Stimulated activated memory B cell treated with anti-CD40 and anti-IgM and Interleukin-4, amounts not matched to agents 10 μg/mL and 1 μg/mL and 100 μg/mL, for 72 hours (primary cell): ENCODE measurements at regions not wholly inside any gene's neighbourhood (a gene's known extent, or its start where the extent isn't known, plus 50 kb on each side); places are given as distances from the start of the nearest gene placed in this dataset.

Source experiments
- ATAC-seq: fragments of 150-1000 bp; cut with Tn5 transposase; 2 replicates; pipeline ENCODE4 v1.10.0; 2021
- H3K27ac Mint-ChIP-seq: one replicate; pipeline ENCODE4 v1.8.0; 2022; ENCODE audit warnings: mild to moderate bottlenecking, mixed read lengths
- H3K27me3 Mint-ChIP-seq: one replicate; pipeline ENCODE4 v1.8.0; 2022; ENCODE audit warnings: mixed read lengths
- H3K36me3 Mint-ChIP-seq: one replicate; pipeline ENCODE4 v1.8.0; 2022; ENCODE audit warnings: mixed read lengths
- H3K4me1 Mint-ChIP-seq: one replicate; pipeline ENCODE4 v1.8.0; 2022; ENCODE audit warnings: mixed read lengths
- H3K4me3 Mint-ChIP-seq: one replicate; pipeline ENCODE4 v1.8.0; 2022; ENCODE audit warnings: mild to moderate bottlenecking, moderate library complexity, mixed read lengths
- H3K9me3 Mint-ChIP-seq: one replicate; pipeline ENCODE4 v1.8.0; 2022; ENCODE audit warnings: mixed read lengths

- no peaks in the 10 kb centered on the region for H3K27me3 Mint-ChIP-seq
- no peak for ATAC-seq
- H3K4me3 Mint-ChIP-seq: no peak overlapping the region
- no peaks in the 10 kb centered on the region for H3K4me1 Mint-ChIP-seq
- no peaks in the 10 kb centered on the region for H3K36me3 Mint-ChIP-seq
- no peak overlapping the region for H3K27ac Mint-ChIP-seq
- peaks cover 7% of the 10 kb centered on the region for H3K9me3 Mint-ChIP-seq
Measured at GRCh38 chr12:102745971-102746600, 171.0 kb downstream of the PAH start.

GRCh38 chr12:102741196-102741595 is 175.8 kb downstream of the PAH start:
- H3K4me3 Mint-ChIP-seq: no peak overlapping the region
- H3K27ac Mint-ChIP-seq: no peak overlapping the region
- no peaks in the 10 kb centered on the region for H3K27me3 Mint-ChIP-seq
- no peak for ATAC-seq
- H3K9me3 Mint-ChIP-seq: peaks cover 2% of the 10 kb centered on the region
- no peaks in the 10 kb centered on the region for H3K36me3 Mint-ChIP-seq
- H3K4me1 Mint-ChIP-seq: no peaks in the 10 kb centered on the region

GRCh38 chr12:102740141-102740955 is 176.7 kb downstream of the PAH start:
- H3K4me1 Mint-ChIP-seq: peaks cover 5% of the 10 kb centered on the region
- ATAC-seq: no peak
- no peak overlapping the region for H3K4me3 Mint-ChIP-seq
- no peaks in the 10 kb centered on the region for H3K27me3 Mint-ChIP-seq
- no peaks in the 10 kb centered on the region for H3K36me3 Mint-ChIP-seq
- H3K9me3 Mint-ChIP-seq: peaks cover 2% of the 10 kb centered on the region
- no peak overlapping the region for H3K27ac Mint-ChIP-seq

GRCh38 chr12:102736328-102736727 is 180.7 kb downstream of the PAH start:
- no peaks in the 10 kb centered on the region for H3K36me3 Mint-ChIP-seq
- ATAC-seq: no peak
- H3K27me3 Mint-ChIP-seq: no peaks in the 10 kb centered on the region
- peaks cover 2% of the 10 kb centered on the region for H3K9me3 Mint-ChIP-seq
- H3K4me3 Mint-ChIP-seq: no peak overlapping the region
- no peak overlapping the region for H3K27ac Mint-ChIP-seq
- peaks cover 10% of the 10 kb centered on the region for H3K4me1 Mint-ChIP-seq

- ATAC-seq: peak; percentile 79
- H3K36me3 Mint-ChIP-seq: no peaks in the 10 kb centered on the region
- peak overlapping the region; percentile 90 for H3K27ac Mint-ChIP-seq
- peak overlapping the region; percentile 55 for H3K4me3 Mint-ChIP-seq
- peaks cover 2% of the 10 kb centered on the region for H3K9me3 Mint-ChIP-seq
- H3K4me1 Mint-ChIP-seq: peaks cover 10% of the 10 kb centered on the region
- no peaks in the 10 kb centered on the region for H3K27me3 Mint-ChIP-seq
Measured at GRCh38 chr12:102735104-102735503, 181.9 kb downstream of the PAH start.

- H3K27ac Mint-ChIP-seq: no peak overlapping the region
Measured at GRCh38 chr12:102730996-102731395, 186.0 kb downstream of the PAH start.

GRCh38 chr12:102728506-102729242 is 188.4 kb downstream of the PAH start:
- Mint-ChIP-seq H3K4me3 (no peak overlapping the region), H3K36me3 (no peaks in the 10 kb centered on the region), H3K4me1 (peaks cover 11% of the 10 kb centered on the region), H3K27me3 (no peaks in the 10 kb centered on the region), H3K9me3 (no peaks in the 10 kb centered on the region), H3K27ac (peak overlapping the region; percentile 35)
- peak; percentile 68 for ATAC-seq

More at GRCh38 chr12:102730996-102731395, 186.0 kb downstream of the PAH start:
- no peak for ATAC-seq
- H3K4me1 Mint-ChIP-seq: peaks cover 22% of the 10 kb centered on the region
- no peak overlapping the region for H3K4me3 Mint-ChIP-seq
- no peaks in the 10 kb centered on the region for H3K9me3 Mint-ChIP-seq
- no peaks in the 10 kb centered on the region for H3K36me3 Mint-ChIP-seq
- no peaks in the 10 kb centered on the region for H3K27me3 Mint-ChIP-seq

- ATAC-seq: no peak
- H3K36me3 Mint-ChIP-seq: no peaks in the 10 kb centered on the region
- H3K9me3 Mint-ChIP-seq: no peaks in the 10 kb centered on the region
- no peak overlapping the region for H3K4me3 Mint-ChIP-seq
- H3K27me3 Mint-ChIP-seq: no peaks in the 10 kb centered on the region
- H3K27ac Mint-ChIP-seq: no peak overlapping the region
- peaks cover 11% of the 10 kb centered on the region for H3K4me1 Mint-ChIP-seq
Measured at GRCh38 chr12:102726686-102727085, 190.4 kb downstream of the PAH start.

GRCh38 chr12:102722147-102722546 is 194.9 kb downstream of the PAH start:
- H3K4me3 Mint-ChIP-seq: no peak overlapping the region
- no peaks in the 10 kb centered on the region for H3K27me3 Mint-ChIP-seq
- no peak for ATAC-seq
- H3K4me1 Mint-ChIP-seq: no peaks in the 10 kb centered on the region
- no peaks in the 10 kb centered on the region for H3K9me3 Mint-ChIP-seq
- H3K27ac Mint-ChIP-seq: no peak overlapping the region
- H3K36me3 Mint-ChIP-seq: no peaks in the 10 kb centered on the region

- no peaks in the 10 kb centered on the region for H3K9me3 Mint-ChIP-seq
- peaks cover 25% of the 10 kb centered on the region for H3K27me3 Mint-ChIP-seq
- H3K27ac Mint-ChIP-seq: no peak overlapping the region
- no peaks in the 10 kb centered on the region for H3K4me1 Mint-ChIP-seq
- ATAC-seq: no peak
- H3K36me3 Mint-ChIP-seq: no peaks in the 10 kb centered on the region
- H3K4me3 Mint-ChIP-seq: no peak overlapping the region
Measured at GRCh38 chr12:102708108-102708507, 208.9 kb downstream of the PAH start.

- H3K4me1 Mint-ChIP-seq: no peaks in the 10 kb centered on the region
- no peak overlapping the region for H3K27ac Mint-ChIP-seq
- no peaks in the 10 kb centered on the region for H3K9me3 Mint-ChIP-seq
- H3K4me3 Mint-ChIP-seq: no peak overlapping the region
- H3K36me3 Mint-ChIP-seq: no peaks in the 10 kb centered on the region
- peak; percentile 56 for ATAC-seq
- H3K27me3 Mint-ChIP-seq: peaks cover 12% of the 10 kb centered on the region
Measured at GRCh38 chr12:102702447-102703114, 214.5 kb downstream of the PAH start.

GRCh38 chr12:102696045-102696444 is 215.7 kb upstream of the IGF1 start:
- Mint-ChIP-seq H3K27me3 (peaks cover 27% of the 10 kb centered on the region), H3K4me3 (no peak overlapping the region), H3K9me3 (no peaks in the 10 kb centered on the region), H3K27ac (no peak overlapping the region), H3K36me3 (no peaks in the 10 kb centered on the region), H3K4me1 (no peaks in the 10 kb centered on the region)
- no peak for ATAC-seq

- peaks cover 37% of the 10 kb centered on the region for H3K27me3 Mint-ChIP-seq
- no peaks in the 10 kb centered on the region for H3K36me3 Mint-ChIP-seq
- ATAC-seq: no peak
- no peak overlapping the region for H3K4me3 Mint-ChIP-seq
- H3K27ac Mint-ChIP-seq: no peak overlapping the region
- H3K4me1 Mint-ChIP-seq: no peaks in the 10 kb centered on the region
- no peaks in the 10 kb centered on the region for H3K9me3 Mint-ChIP-seq
Measured at GRCh38 chr12:102694903-102695302, 214.5 kb upstream of the IGF1 start.

GRCh38 chr12:102691773-102692555 is 211.6 kb upstream of the IGF1 start:
- H3K27ac Mint-ChIP-seq: no peak overlapping the region
- H3K4me1 Mint-ChIP-seq: no peaks in the 10 kb centered on the region
- no peak overlapping the region for H3K4me3 Mint-ChIP-seq
- no peak for ATAC-seq
- H3K27me3 Mint-ChIP-seq: peaks cover 42% of the 10 kb centered on the region
- H3K9me3 Mint-ChIP-seq: no peaks in the 10 kb centered on the region
- no peaks in the 10 kb centered on the region for H3K36me3 Mint-ChIP-seq
